Fibroblast of the aortic adventitia (primary cell): ENCODE measurements at regions not wholly inside any gene's neighbourhood (a gene's known extent, or its start where the extent isn't known, plus 50 kb on each side); places are given as distances from the start of the nearest gene placed in this dataset.

ENCODE experiments used
- DNase-seq: peaks from one replicate; pipeline ENCODE4 v3.0.0-alpha.2; 2010; ENCODE audit warnings: low read depth
- H3K4me3 ChIP-seq: 2 replicates; pipeline ENCODE4 v1.5.1; 2011; ENCODE audit warnings: low read depth, mild to moderate bottlenecking, control low read depth, low read length, moderate library complexity
- CTCF ChIP-seq: IDR thresholded peaks from 2 replicates; pipeline ENCODE4 v1.5.1; 2011; ENCODE audit warnings: mild to moderate bottlenecking, low read length, control low read depth, inconsistent platforms; ENCODE audit not compliant: insufficient read depth

DNA sequence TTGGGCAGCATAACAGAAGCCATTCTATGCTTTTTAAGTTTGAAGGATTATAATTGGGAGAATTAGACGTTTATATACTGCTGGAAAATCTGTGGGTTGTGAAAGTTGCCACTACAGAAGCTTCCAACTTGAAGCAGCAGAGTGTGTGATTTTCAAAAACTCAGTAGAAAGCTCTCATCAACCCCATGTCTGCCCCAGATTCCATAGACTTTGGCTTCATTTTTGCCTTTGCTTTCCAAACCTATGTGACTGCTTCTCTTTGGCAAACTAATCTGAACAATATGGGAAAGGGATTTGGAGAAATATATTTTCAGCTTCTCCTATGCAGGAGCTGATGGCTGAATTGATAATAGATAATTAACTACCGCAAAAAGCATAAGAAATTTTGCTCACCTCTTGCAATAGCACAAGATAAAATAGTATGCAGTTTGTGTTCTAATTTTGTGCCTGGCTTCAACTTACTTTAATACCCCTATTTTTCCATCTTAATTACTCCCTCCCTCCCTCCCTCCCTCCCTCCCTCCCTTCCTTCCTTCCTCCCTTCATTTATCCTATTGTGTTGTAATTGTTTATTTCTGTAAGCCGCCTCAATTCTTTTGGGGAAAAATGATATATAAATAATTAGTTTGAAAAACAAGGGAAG, 214.1 kb upstream of the HS3ST5 start:
- TF ChIP-seq CTCF = no peak
- DNase-seq = no peak
- H3K4me3 ChIP-seq = no peak overlapping the region

GRCh38 chr6:114550316-114550715, 207.5 kb upstream of the HS3ST5 start:
- TF ChIP-seq CTCF = no peak
- H3K4me3 ChIP-seq = no peak overlapping the region
- DNase-seq = no peak

- TF ChIP-seq CTCF = no peak
- no peak for DNase-seq
- H3K4me3 ChIP-seq = no peak overlapping the region
These were observed 200.9 kb upstream of the HS3ST5 start for GRCh38 chr6:114543696-114544095.

DNA sequence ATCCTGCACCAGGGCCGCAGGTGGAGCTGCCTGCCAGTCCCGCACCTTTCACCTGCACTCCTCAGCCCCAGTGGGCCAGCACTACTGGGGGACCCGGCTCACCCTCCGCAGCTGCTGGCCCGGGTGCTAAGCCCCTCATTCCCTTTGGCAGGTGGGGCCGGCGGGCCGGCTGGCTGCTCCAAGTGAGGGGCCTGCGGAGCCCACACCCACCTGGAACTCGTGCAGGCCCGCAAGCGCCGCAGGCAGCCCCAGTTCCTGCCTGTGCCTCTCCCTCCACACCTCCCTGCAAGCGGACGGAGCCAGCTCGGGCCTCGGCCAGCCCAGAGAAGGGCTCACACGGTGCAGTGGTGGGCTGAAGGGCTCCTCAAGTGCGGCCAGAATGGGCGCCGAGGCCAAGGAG, 199.0 kb upstream of the HS3ST5 start:
- no peak for TF ChIP-seq CTCF
- DNase-seq = no peak
- H3K4me3 ChIP-seq = no peak overlapping the region

GRCh38 chr6:114537977-114538376, 195.2 kb upstream of the HS3ST5 start:
- DNase-seq = no peak
- no peak for TF ChIP-seq CTCF
- H3K4me3 ChIP-seq = no peak overlapping the region

GRCh38 chr6:114534813-114535212, 192.0 kb upstream of the HS3ST5 start:
- DNase-seq = no peak
- TF ChIP-seq CTCF = no peak
- H3K4me3 ChIP-seq = no peak overlapping the region

DNA sequence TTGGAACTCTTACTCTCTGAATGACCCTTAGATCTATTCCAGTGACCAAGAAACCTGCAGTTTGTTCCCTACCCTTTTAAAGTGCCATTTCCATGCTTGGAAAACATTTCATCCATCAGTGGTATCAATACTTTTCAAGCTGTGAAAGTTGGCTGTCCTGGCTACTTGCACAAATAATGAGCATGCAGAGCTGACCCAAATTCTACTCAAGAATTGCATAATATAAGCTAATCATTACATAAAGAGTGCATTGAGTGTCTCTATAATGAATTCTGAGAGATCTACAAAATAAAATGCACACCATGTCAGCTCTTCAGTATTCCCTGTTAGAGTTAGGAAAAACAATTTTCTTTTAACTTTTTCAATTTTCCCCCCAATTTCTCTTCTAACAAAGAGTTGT, 181.3 kb upstream of the HS3ST5 start:
- no peak overlapping the region for H3K4me3 ChIP-seq
- no peak for DNase-seq
- TF ChIP-seq CTCF = no peak
